ENCODE measurements at regions not wholly inside any gene's neighbourhood (a gene's known extent, or its start where the extent isn't known, plus 50 kb on each side); places are given as distances from the start of the nearest gene placed in this dataset.

DNA sequence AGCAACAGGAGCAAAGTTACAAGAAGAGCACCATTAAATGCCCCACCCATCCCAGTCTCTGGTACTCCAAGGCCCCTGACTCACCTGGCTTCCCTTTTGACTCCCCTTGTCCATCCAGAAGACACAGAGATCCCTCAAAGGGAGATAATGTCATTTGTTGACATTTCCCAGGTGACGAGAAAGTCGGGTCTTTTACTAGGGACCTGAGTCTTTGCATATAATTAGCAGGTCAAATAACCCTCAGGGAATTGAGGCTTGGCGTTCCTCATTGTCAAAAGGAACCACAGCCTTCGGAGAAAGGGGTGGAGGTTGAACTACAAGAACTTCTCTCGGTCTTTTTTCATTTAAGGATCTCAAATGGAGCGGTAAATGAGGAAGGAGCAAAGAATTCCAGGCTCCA lies 133.2 kb downstream of the PROX1 start:
- no peak for TF ChIP-seq TAF1 (IDR thresholded peaks at IDR 0.05; ENCODE audit: low read depth)
- no peak for TF ChIP-seq YY1 (IDR thresholded peaks at IDR 0.05; ENCODE audit: low read depth)
- TF ChIP-seq CEBPB (IDR thresholded peaks at IDR 0.05), result no peak

DNA sequence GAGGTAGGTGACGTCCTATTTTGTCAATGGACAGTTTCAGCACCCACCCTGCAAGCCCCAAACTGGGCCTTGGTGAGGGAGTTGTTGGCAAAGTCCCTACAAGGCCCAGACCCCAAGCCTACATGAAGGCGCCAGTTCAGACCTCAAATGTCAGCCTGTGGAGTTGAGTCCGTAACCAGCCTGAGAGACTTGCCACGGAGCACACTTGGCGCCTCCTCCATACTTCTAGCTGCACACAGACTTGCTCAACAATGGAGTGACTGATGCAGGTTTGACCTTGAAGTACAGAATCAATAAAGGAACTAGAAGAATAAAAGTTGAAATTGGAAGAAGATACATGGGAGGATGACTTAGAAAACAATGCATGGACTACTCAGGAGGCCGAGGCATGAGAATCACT lies 134.3 kb downstream of the PROX1 start:
- no peak for TF ChIP-seq RAD21 (IDR thresholded peaks at IDR 0.05; ENCODE audit: low read depth)
- TF ChIP-seq FOXM1 (IDR thresholded peaks at IDR 0.05; ENCODE audit: borderline replicate concordance, low read depth), result no peak
- TF ChIP-seq, protein P1, sequence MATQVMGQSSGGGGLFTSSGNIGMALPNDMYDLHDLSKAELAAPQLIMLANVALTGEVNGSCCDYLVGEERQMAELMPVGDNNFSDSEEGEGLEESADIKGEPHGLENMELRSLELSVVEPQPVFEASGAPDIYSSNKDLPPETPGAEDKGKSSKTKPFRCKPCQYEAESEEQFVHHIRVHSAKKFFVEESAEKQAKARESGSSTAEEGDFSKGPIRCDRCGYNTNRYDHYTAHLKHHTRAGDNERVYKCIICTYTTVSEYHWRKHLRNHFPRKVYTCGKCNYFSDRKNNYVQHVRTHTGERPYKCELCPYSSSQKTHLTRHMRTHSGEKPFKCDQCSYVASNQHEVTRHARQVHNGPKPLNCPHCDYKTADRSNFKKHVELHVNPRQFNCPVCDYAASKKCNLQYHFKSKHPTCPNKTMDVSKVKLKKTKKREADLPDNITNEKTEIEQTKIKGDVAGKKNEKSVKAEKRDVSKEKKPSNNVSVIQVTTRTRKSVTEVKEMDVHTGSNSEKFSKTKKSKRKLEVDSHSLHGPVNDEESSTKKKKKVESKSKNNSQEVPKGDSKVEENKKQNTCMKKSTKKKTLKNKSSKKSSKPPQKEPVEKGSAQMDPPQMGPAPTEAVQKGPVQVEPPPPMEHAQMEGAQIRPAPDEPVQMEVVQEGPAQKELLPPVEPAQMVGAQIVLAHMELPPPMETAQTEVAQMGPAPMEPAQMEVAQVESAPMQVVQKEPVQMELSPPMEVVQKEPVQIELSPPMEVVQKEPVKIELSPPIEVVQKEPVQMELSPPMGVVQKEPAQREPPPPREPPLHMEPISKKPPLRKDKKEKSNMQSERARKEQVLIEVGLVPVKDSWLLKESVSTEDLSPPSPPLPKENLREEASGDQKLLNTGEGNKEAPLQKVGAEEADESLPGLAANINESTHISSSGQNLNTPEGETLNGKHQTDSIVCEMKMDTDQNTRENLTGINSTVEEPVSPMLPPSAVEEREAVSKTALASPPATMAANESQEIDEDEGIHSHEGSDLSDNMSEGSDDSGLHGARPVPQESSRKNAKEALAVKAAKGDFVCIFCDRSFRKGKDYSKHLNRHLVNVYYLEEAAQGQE (IDR thresholded peaks at IDR 0.05; ENCODE audit: low read depth), result no peak
- no peak for TF ChIP-seq NFIC (IDR thresholded peaks at IDR 0.05)
- no peak for TF ChIP-seq EP300 (IDR thresholded peaks at IDR 0.05; ENCODE audit: borderline replicate concordance)
- no peak for TF ChIP-seq CREB1 (IDR thresholded peaks at IDR 0.05; ENCODE audit: low read depth)
- TF ChIP-seq TAF1 (IDR thresholded peaks at IDR 0.05; ENCODE audit: low read depth), result no peak
- no peak for TF ChIP-seq TCF12 (IDR thresholded peaks at IDR 0.05; ENCODE audit: low read depth)
- no peak for TF ChIP-seq TEAD4 (IDR thresholded peaks at IDR 0.05)
- no peak for TF ChIP-seq ZBTB7A (IDR thresholded peaks at IDR 0.05; ENCODE audit: low read depth)
- TF ChIP-seq, protein P2, sequence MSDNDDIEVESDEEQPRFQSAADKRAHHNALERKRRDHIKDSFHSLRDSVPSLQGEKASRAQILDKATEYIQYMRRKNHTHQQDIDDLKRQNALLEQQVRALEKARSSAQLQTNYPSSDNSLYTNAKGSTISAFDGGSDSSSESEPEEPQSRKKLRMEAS (IDR thresholded peaks at IDR 0.05), result no peak
- no peak for TF ChIP-seq CEBPB (IDR thresholded peaks at IDR 0.05)

DNA sequence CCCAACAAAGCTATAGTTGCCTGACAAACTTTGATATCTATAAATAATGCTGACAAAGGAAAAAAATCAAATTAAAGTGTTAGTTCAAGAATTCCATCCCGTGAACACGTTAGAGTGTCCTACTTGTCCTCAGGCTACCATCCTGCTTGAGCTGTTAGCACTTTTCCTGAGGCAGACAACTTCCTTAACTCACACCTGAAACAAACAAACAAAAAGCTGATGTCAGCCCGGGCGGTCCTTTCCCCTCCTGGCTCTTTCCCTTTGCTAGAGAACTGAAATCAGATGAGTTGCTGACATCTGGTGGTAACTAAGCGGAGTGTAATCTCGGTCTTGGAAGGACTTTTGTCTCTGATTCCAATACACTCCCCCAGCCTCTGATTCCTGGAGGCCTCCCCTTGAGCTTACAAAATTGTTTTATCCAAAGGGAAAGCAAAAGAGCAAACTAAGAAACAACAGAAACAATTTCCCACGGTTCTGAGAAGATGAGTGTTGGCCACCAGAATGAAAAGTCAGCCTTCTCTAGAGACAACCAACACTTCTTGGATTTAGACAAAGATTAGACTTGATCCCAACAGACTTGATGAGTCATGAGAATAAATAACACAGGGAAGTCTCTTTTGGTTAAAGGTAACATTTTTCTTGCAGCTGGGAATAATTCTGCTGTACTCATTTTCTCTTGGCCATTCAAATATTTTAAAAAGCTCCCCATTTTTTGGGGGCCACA lies 135.4 kb downstream of the PROX1 start:
- TF ChIP-seq RAD21 (IDR thresholded peaks at IDR 0.05; ENCODE audit: low read depth) (peak; percentile 61), NFIC (IDR thresholded peaks at IDR 0.05) (no peak)
- TF ChIP-seq, protein P2 (IDR thresholded peaks at IDR 0.05), result no peak

DNA sequence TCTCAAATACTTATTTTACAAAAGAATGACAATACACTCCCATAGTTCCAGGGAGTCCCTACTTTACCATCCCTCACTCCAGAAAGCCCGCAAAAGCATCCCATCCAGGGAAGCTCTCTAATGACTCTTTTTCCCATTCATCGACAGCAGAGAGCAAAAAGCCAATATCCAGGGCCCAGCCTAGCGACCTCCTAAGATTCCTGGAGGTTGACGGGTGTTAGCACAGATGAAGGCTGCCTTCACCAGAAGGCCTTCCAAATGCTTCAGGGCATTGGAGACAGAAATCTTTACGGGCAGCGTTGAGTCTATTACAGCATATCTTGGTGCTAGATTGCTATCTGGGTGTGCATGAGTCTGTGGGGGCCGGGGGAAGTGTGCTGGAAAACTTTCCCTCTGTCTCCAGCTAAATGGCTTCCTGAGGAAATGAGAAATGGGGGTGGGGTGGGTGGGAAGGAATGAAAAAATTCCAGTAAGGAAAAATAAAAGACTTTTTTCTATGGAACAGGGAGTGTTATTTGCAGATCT lies 136.6 kb downstream of the PROX1 start:
- TF ChIP-seq RAD21 (IDR thresholded peaks at IDR 0.05; ENCODE audit: low read depth), result no peak
- TF ChIP-seq ZBTB7A (IDR thresholded peaks at IDR 0.05; ENCODE audit: low read depth), result no peak
- TF ChIP-seq, protein P1 (IDR thresholded peaks at IDR 0.05; ENCODE audit: low read depth), result no peak
- no peak for TF ChIP-seq TEAD4 (IDR thresholded peaks at IDR 0.05)
- no peak for TF ChIP-seq EGR1 (IDR thresholded peaks at IDR 0.05)
- no peak for TF ChIP-seq YY1 (IDR thresholded peaks at IDR 0.05; ENCODE audit: low read depth)
- TF ChIP-seq EP300 (IDR thresholded peaks at IDR 0.05; ENCODE audit: borderline replicate concordance), result no peak
- TF ChIP-seq CEBPB (IDR thresholded peaks at IDR 0.05), result no peak
- no peak for TF ChIP-seq CREB1 (IDR thresholded peaks at IDR 0.05; ENCODE audit: low read depth)

DNA sequence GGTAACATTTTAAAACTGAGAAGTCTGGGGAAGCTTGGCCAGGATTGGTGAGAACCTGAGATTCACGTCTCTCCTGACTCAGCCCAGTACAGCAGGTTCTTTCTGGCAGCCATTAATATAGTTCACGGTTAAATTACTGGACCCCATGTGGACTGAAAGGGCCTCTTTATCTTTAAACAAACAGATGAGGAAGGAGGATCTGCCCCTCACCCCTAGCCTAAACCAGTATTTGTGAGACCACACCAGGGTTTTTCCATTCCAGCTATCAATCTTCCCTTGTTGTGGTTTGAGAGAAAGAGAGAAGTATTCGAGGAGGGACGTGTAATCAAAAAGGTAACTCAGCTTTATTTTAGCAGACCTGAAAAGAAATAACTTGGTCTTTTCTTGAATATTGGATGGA lies 137.1 kb downstream of the PROX1 start:
- TF ChIP-seq FOXM1 (IDR thresholded peaks at IDR 0.05; ENCODE audit: borderline replicate concordance, low read depth) (no peak), TCF12 (IDR thresholded peaks at IDR 0.05; ENCODE audit: low read depth) (no peak), NFIC (IDR thresholded peaks at IDR 0.05) (no peak), EGR1 (IDR thresholded peaks at IDR 0.05) (no peak), ZBTB7A (IDR thresholded peaks at IDR 0.05; ENCODE audit: low read depth) (no peak), EP300 (IDR thresholded peaks at IDR 0.05; ENCODE audit: borderline replicate concordance) (no peak), TAF1 (IDR thresholded peaks at IDR 0.05; ENCODE audit: low read depth) (no peak), CREB1 (IDR thresholded peaks at IDR 0.05; ENCODE audit: low read depth) (no peak), TEAD4 (IDR thresholded peaks at IDR 0.05) (no peak), YY1 (IDR thresholded peaks at IDR 0.05; ENCODE audit: low read depth) (no peak), CEBPB (IDR thresholded peaks at IDR 0.05) (no peak), RAD21 (IDR thresholded peaks at IDR 0.05; ENCODE audit: low read depth) (no peak)
- TF ChIP-seq, protein P2 (IDR thresholded peaks at IDR 0.05), result no peak
- TF ChIP-seq, protein P3, sequence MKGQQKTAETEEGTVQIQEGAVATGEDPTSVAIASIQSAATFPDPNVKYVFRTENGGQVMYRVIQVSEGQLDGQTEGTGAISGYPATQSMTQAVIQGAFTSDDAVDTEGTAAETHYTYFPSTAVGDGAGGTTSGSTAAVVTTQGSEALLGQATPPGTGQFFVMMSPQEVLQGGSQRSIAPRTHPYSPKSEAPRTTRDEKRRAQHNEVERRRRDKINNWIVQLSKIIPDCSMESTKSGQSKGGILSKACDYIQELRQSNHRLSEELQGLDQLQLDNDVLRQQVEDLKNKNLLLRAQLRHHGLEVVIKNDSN (IDR thresholded peaks at IDR 0.05), result no peak
- TF ChIP-seq, protein P1 (IDR thresholded peaks at IDR 0.05; ENCODE audit: low read depth), result no peak
